OCI-LY3 (cell line): ENCODE measurements at regions not wholly inside any gene's neighbourhood (a gene's known extent, or its start where the extent isn't known, plus 50 kb on each side); places are given as distances from the start of the nearest gene placed in this dataset.
"Not testable (repeated sequence)": the region's sequence is repeated elsewhere in the genome, so short reads cannot be mapped to it uniquely, and the experiment has no call there.

Experiments
- H2AFZ ChIP-seq: fragments of 200-600, 300-600 bp; shearing (Covaris generic); 2 replicates; pipeline ENCODE4 v1.6.0; 2014; ENCODE audit warnings: antibody characterized with exemption, low read depth, low read length
- H3K27ac ChIP-seq: fragments of 200-600, 300-600 bp; sonication (generic); 2 replicates; pipeline ENCODE4 v1.5.1; 2014; ENCODE audit warnings: mild to moderate bottlenecking, low read length, moderate library complexity, mixed read lengths
- H3K27me3 ChIP-seq: fragments of 200-600, 300-600 bp; sonication (generic); 2 replicates; pipeline ENCODE4 v1.6.1; 2014; ENCODE audit warnings: low read depth, low read length, mixed read lengths
- H3K36me3 ChIP-seq: fragments of 200-600, 300-600 bp; sonication (generic); replicated peaks from 2 replicates; pipeline ENCODE3; 2014; ENCODE audit warnings: low read depth, low read length, mixed read lengths
- H3K4me1 ChIP-seq: fragments of 300-600, 200-600 bp; sonication (generic); 2 replicates; pipeline ENCODE4 v1.6.1; 2014; ENCODE audit warnings: low read length, mixed read lengths
- H3K4me2 ChIP-seq: fragments of 200-600, 300-600 bp; sonication (generic); 2 replicates; pipeline ENCODE4 v1.6.1; 2014; ENCODE audit warnings: low read length, mixed read lengths
- H3K4me3 ChIP-seq: fragments of 300-600, 200-600 bp; sonication (generic); 2 replicates; pipeline ENCODE4 v1.5.1; 2014; ENCODE audit warnings: antibody characterized with exemption, mild to moderate bottlenecking, low read length, moderate library complexity
- H3K79me2 ChIP-seq: fragments of 300-600, 200-600 bp; shearing (Covaris generic); 2 replicates; pipeline ENCODE4 v1.6.1; 2014; ENCODE audit warnings: mild to moderate bottlenecking, low read length, mixed read lengths
- H3K9ac ChIP-seq: fragments of 300-600, 200-600 bp; shearing (Covaris generic); 2 replicates; pipeline ENCODE4 v1.6.0; 2014; ENCODE audit warnings: mild to moderate bottlenecking, low read length, moderate library complexity
- H3K9me3 ChIP-seq: fragments of 200-600, 300-600 bp; shearing (Covaris generic); 2 replicates; pipeline ENCODE4 v1.6.1; 2014; ENCODE audit warnings: low read length, mixed read lengths; ENCODE audit not compliant: insufficient read depth
- H4K20me1 ChIP-seq: fragments of 200-600, 300-600 bp; sonication (generic); 2 replicates; pipeline ENCODE4 v1.6.1; 2016; ENCODE audit warnings: low read length, mixed read lengths; ENCODE audit not compliant: insufficient read depth
- EZH2phosphoT487 ChIP-seq: fragments of 200-600 bp; shearing (Covaris generic); IDR thresholded peaks from 2 replicates; pipeline ENCODE4 v1.6.1; 2018; ENCODE audit warnings: antibody characterized with exemption, mixed run types, low read depth
- TF ChIP-seq, protein P1 (sequence below): fragments of 200-600, 300-600 bp; sonication (generic); IDR thresholded peaks from 2 replicates; pipeline ENCODE4 v1.5.1; 2014; ENCODE audit warnings: antibody characterized with exemption, low read length, low read depth

DNA sequence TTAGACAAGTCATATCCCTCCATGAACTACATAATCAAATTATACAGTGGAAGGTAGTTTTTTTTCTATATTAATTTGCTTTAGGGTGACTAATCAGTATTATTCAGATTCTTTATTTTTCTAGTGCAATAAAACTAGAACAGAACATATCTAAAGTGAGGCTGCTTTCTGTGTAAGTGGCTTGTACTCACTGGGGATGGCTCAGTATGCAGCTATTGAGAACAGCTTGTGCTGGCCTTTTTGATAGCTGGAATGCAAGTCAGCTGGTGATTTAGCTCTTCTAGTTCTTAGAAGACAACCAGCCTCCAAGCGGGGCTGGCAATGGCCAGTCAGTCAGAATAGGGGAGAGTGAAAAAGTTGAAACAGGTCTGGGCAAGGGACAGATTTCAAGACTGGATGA lies 119.4 kb downstream of the BLID start:
- no peak overlapping the region for H3K27ac ChIP-seq
- peaks cover 11% of the 10 kb centered on the region for H3K4me1 ChIP-seq
- H2AFZ ChIP-seq, result no peak overlapping the region
- H3K9me3 ChIP-seq, result no peaks in the 10 kb centered on the region
- H4K20me1 ChIP-seq, result no peaks in the 10 kb centered on the region
- H3K27me3 ChIP-seq, result no peaks in the 10 kb centered on the region
- TF ChIP-seq, protein P1, sequence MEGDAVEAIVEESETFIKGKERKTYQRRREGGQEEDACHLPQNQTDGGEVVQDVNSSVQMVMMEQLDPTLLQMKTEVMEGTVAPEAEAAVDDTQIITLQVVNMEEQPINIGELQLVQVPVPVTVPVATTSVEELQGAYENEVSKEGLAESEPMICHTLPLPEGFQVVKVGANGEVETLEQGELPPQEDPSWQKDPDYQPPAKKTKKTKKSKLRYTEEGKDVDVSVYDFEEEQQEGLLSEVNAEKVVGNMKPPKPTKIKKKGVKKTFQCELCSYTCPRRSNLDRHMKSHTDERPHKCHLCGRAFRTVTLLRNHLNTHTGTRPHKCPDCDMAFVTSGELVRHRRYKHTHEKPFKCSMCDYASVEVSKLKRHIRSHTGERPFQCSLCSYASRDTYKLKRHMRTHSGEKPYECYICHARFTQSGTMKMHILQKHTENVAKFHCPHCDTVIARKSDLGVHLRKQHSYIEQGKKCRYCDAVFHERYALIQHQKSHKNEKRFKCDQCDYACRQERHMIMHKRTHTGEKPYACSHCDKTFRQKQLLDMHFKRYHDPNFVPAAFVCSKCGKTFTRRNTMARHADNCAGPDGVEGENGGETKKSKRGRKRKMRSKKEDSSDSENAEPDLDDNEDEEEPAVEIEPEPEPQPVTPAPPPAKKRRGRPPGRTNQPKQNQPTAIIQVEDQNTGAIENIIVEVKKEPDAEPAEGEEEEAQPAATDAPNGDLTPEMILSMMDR, result no peak
- TF ChIP-seq EZH2phosphoT487, result no peak
- no peak overlapping the region for H3K9ac ChIP-seq
- H3K4me2 ChIP-seq, result no peak overlapping the region
- H3K79me2 ChIP-seq, result no peaks in the 10 kb centered on the region
- H3K4me3 ChIP-seq, result no peak overlapping the region
- H3K36me3 ChIP-seq, result no peaks in the 10 kb centered on the region

DNA sequence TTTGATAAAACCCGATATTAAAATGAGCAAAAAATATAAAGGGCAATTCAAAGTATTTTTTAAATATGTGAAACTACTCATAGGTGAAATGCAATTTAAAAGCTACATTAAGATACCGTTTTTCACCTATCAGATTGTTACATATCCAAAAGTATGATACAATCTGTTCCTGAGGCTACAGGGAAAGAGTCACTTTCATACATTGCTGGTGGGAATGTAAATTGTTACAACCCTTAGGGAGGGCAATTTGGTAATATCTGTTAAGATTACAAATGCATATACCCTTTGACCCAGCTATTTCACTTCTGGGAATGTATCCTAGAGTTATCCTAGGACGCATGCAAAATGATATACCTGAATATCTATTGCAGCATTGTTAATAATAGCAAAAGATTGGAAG lies 132.1 kb downstream of the BLID start:
- no peak overlapping the region for H3K27ac ChIP-seq
- no peaks in the 10 kb centered on the region for H4K20me1 ChIP-seq
- H3K9me3 ChIP-seq, result no peaks in the 10 kb centered on the region
- no peak overlapping the region for H2AFZ ChIP-seq
- TF ChIP-seq, protein P1, result no peak
- TF ChIP-seq EZH2phosphoT487, result no peak
- H3K79me2 ChIP-seq, result no peaks in the 10 kb centered on the region
- H3K36me3 ChIP-seq, result no peaks in the 10 kb centered on the region
- H3K4me2 ChIP-seq, result no peak overlapping the region
- H3K27me3 ChIP-seq, result peaks cover 23% of the 10 kb centered on the region
- H3K4me3 ChIP-seq, result no peak overlapping the region
- H3K9ac ChIP-seq, result no peak overlapping the region
- no peaks in the 10 kb centered on the region for H3K4me1 ChIP-seq

DNA sequence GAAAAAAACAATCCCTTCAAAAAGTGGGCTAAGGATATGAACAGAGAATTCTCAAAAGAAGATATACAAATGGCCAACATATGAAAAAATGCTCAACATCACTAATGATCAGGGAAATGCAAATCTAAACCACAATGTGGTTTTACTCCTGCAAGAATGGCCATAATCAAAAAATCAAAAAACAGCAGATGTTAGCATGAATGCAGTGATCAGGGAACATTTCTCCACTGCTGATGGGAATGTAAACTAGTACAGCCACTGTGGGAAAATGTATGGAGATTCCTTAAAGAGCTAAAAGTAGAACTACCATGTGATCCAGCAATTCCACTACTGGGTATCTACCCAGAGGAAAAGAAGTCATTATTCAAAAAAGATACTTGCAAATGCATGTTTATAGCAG lies 138.1 kb downstream of the BLID start:
- not testable (repeated sequence) for H3K4me3 ChIP-seq, H4K20me1 ChIP-seq, H3K79me2 ChIP-seq, H3K4me2 ChIP-seq, H3K9me3 ChIP-seq, H3K27me3 ChIP-seq, H3K36me3 ChIP-seq, H3K9ac ChIP-seq, H3K27ac ChIP-seq, H3K4me1 ChIP-seq, H2AFZ ChIP-seq

DNA sequence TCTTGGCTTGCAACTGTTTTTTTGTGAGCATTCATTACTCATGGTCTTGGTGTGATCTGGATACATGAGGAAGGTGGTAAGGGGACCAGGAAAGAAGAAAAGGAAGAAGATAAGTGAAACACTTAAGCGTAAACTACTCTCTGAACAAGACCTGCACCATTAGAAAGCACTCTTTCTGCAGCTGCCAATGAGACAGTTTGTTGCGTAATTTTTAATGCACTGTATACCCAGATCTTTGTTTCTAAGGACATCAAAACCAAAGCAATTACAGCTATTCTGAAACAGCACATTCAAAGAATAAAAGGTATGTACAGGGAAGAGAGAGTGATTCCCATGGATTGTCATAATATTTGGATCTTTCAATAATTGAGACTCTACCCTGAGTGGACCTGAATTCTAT lies 147.4 kb downstream of the BLID start:
- H3K9me3 ChIP-seq, result no peaks in the 10 kb centered on the region
- TF ChIP-seq EZH2phosphoT487, result no peak
- TF ChIP-seq, protein P1, result no peak
- no peaks in the 10 kb centered on the region for H4K20me1 ChIP-seq
- H3K27me3 ChIP-seq, result peaks cover 29% of the 10 kb centered on the region; the same call in 1 of the 2 replicates
- H3K4me1 ChIP-seq, result no peaks in the 10 kb centered on the region
- no peaks in the 10 kb centered on the region for H3K79me2 ChIP-seq
- H2AFZ ChIP-seq, result no peak overlapping the region
- no peak overlapping the region for H3K9ac ChIP-seq
- no peaks in the 10 kb centered on the region for H3K36me3 ChIP-seq
- no peak overlapping the region for H3K27ac ChIP-seq
- H3K4me3 ChIP-seq, result no peak overlapping the region
- H3K4me2 ChIP-seq, result no peak overlapping the region
